GM12892 (cell line): ENCODE measurements at regions not wholly inside any gene's neighbourhood (a gene's known extent, or its start where the extent isn't known, plus 50 kb on each side); places are given as distances from the start of the nearest gene placed in this dataset.

Experiments used
- POLR2A ChIP-seq: IDR thresholded peaks from 2 replicates; pipeline ENCODE4 v1.6.1; 2011; ENCODE audit warnings: low read depth, low read length, control low read depth
- POLR2AphosphoS5 ChIP-seq: IDR thresholded peaks from 2 replicates; pipeline ENCODE4 v1.6.1; 2011; ENCODE audit warnings: low read depth, low read length, control low read depth

DNA sequence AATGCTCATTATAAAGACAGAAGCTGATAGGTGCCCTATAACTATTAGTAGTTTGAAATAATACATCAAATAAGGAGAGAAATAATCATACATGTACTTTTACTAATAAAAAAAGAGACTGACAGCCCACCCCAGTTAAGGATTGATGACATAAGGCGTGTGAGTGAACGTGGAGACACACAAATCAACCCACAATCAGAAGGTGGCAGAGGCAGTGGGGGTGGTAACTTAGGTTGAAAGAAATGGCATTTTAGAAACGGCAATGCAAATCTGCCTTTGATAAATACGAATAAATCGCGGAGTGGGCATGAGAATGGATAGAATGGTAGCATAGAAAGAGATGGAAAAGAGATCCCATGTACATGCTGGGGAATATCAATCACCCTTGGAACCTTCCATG, 256.2 kb upstream of the ATP10A start:
- no peak for TF ChIP-seq POLR2A
- TF ChIP-seq POLR2AphosphoS5, result no peak
